ENCODE measurements at regions not wholly inside any gene's neighbourhood (a gene's known extent, or its start where the extent isn't known, plus 50 kb on each side); places are given as distances from the start of the nearest gene placed in this dataset.
A peak's percentile ranks its signal among the peaks of the same experiment; 100 is the strongest.
"Not testable (repeated sequence)": the region's sequence is repeated elsewhere in the genome, so short reads cannot be mapped to it uniquely, and the experiment has no call there.

DNA sequence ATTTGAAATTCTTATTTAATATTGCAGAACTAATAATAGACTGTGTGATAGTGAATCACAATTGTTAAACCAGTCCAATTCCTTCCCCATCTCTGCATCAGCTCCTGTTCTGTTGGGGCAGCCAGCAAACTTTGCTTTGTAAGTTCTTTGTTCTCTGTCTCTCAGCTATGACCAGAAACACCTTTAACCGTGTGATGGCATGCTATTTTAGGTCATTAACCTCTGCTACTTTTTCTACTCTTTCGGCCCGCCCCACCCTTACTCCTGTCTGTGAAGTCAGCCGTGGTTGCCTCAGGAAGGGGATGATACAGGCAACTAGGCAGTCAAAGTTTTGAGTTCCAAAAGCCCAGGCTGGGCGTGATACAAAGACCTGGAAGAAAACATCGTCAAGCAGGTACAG lies 51.3 kb upstream of the EGFL6 start:
- no peak for DNase-seq

DNA sequence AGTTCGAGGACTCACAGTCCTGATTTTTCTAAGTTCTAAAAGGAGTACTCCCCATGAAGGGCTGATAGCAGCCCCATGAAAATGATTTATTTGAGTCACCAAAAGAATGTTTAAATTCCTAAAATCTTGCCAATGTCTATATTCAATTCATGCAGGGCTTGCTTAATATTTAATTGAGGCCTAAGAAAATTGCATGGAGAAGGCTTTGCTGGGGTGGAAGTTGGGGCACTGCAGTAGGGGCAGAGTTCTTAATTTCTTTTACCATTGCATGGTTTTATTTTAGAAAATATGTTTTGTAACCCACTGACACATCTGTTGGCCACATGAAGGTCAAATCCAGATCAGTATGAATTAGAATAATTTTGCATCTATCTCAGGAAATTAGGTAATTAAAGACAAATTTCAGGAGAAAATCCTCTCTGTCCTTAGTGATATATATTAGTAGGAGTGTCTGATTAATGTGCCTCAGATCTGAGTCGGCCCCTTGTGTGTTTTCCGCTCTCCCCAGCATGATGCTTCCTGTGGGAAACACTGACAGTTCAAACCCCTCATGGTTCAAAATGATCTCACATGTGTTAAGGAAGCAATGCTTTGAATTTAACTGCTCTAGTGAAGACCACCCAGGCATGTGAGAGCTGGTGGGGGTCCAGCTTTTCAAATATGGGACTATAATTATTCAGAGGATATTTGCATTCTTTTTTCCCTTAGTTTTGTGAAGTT lies 54.0 kb upstream of the EGFL6 start:
- DNase-seq: no peak

DNA sequence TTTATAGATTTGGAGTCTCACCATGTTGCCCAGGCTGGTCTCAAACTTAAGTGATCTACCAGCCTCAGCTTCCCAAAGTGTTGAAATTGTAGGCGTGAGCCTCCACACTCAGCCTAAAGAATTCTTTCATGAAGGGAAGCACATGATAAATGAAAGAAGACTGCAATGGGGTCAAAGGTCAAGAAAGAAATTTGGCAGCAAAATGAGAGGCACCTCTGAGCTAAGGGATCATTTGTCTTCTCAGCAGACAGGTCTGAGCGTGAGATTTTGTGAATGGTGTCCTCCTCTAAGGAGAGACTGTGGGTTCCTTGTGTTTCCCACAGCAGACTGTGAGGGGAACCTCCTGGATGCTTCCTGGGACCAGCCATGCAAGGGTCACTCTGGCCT lies 57.5 kb upstream of the EGFL6 start:
- no peak for DNase-seq

DNA sequence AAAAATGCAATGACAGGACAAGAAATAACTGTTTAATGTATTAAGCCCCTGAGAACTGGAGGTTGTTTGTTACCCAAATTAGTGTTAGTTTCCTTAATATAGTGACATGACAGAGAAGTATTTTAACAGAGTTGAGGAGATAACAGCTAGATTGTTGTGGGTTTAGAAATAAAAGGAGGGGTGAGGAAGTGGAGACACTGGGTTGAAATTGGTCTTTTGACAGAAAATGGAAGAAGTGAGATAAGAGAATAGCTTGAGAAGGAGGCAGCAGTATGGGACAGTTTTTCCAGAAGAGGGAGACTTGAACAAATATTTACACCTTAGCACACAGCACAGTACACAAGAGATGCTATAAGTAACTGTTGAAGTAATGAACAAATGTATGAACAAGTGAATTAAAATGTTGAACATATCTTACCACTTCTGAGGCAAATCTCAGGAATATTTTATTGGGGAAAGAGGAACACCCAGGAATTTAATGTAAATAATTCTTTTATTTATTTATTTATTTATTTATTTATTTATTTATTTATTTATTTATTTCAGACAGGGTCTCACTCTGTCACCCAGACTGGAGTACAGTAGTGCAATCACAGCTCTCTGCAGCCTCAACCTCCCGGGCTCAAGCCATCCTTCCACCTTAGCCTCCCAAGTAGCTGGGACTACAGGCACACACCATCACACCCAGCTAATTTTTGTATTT lies 58.0 kb upstream of the EGFL6 start:
- DNase-seq: no peak

DNA sequence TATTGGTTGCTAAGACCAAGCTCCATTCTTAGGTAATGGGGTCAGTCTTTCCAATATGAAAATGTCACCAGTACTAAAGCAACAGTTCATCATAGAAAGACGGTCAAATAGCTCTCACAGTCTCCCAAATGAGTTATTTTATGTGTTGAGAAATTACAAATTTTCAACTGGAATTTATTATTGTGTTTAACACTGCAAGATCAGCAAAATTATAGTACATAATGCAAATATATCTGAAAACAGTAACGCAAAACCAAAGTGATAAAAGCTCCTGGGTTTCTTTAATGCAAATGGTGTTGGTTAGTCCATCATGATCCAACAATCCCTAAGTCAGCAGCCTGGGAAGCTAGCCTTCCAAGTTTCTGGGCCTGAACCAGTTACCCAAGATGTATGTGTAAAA lies 61.5 kb upstream of the EGFL6 start:
- no peak for DNase-seq

DNA sequence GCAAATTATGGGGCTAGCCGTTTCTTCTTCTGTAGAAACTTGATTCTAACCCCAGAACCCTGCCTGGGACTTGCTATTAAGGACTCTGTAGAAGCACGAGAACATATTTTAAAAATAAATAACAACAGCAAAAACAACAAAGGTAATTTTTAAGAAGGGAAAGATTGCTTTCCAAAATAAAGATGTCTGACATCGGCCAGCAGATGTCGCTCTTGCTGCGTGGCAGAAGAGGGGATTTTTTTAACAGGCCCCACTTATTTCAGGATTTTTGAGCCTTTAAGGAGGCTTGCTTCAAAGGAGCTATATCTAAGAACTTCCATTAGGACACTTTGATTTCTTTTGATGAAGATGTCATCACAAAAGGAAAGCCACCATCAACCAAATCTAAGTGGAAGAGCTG lies 62.8 kb upstream of the EGFL6 start:
- DNase-seq: peak; percentile 0

DNA sequence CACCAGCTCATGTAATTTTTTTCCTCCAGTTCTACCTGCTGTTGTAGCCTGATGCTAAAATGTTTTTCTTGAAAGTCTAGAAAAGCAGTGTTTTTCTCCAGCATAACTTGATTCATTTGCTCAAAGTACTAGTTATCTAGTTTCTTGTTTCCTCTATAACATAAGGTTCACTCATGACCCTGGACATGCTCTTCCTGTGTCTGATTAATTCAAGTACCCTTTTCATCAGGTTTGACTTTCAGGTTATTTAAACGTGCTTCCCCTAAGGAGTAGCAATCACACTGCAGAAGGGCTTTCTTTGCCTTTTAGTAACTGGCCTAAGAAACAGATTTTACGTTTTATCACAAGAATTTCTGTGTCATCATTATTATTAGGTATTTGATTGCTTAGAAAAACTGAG lies 66.8 kb upstream of the EGFL6 start:
- no peak for DNase-seq

DNA sequence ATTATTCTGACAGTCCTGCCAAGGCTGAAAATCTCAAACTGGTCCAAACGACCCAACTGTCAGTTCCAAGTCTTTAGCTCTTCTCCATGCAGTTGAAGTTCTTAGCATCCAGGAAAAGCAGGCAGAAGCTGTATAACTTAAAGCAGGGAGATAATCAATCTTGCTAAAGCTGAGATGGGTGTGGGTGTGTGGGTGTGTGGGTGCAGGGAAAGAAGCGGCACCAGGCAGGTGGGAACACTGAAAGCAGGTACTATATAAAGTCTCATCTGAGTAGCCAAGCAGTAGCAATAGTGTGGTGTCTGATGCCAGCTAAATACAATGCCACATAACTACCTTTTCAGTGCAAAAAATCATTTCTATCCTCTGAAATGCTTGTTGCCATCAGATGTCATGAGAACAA lies 69.7 kb upstream of the EGFL6 start:
- no peak for DNase-seq

DNA sequence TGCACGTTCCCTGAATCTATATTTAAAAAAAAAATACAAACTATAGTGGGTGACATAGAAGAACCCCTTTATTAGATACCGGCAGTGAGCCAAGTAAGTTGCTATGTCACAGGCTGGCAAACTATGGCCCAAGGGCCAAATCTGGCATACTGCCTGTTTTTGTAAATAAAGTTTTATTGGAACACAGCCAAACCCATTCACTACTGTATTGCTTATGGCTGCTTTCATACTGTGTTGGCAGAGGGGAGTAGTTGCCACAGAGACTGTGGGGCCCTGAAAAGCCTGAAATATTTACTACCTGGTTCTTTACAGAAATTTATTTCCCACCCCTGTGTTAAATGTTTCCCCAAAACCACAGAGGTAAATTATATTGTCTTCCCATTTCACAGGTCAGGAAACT lies 71.2 kb upstream of the EGFL6 start:
- no peak for DNase-seq

DNA sequence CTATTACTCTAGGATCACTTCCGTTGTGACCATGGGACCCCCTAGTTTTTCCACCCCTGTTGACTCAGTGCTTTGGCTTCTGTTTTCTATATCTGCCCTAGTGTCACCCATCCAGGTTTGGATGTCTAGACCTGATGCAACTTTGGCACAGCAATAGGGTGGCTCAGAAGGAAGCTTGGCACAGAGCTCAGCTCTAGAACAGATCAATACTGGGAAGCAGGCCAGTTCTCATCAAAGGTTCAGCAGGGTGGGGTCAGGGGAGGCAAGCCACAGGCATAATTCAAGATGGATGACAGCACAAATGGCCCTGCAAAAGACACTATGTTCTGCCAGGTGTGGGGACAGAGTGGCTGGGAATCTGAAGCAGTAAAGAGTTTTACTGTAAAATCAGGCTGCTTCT lies 74.2 kb upstream of the EGFL6 start:
- DNase-seq: no peak

DNA sequence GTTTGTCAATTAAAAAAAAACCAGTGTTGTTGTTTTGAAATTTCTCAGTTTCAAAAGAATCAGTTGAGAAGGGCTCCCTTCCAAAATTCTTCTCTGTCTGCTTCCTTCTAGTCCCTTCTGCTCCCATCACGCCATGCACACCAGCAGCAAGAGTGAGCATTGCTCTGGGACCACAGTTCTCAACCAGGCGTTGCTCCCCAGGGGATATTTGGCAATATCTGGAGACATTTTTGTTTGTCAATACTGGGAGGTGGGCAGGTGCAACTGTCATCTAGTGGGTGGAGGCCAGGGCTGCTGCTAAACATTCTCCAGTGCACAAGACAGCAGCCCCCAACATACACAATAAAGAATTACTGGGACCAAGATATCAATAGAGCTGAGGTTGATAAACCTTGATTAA lies 74.8 kb upstream of the EGFL6 start:
- no peak for DNase-seq

DNA sequence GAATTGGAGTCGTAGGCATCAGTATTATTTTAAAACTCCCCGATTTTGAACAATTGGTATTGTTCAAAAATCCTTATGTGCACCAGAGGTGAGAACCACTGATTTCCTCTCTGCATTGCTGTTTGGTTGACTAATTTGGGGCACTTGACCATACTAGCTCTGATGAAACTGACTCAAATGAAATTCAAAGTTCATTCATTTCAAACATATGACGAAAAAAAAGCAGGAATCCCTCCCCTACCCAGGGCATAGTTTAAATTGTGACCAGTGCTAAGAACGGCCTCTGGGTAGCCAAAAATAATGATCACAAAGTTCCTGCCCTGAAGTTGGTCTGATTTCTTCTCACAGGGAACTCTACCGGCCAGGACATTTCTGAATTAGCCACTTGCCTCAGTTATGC lies 75.7 kb upstream of the EGFL6 start:
- no peak for DNase-seq

DNA sequence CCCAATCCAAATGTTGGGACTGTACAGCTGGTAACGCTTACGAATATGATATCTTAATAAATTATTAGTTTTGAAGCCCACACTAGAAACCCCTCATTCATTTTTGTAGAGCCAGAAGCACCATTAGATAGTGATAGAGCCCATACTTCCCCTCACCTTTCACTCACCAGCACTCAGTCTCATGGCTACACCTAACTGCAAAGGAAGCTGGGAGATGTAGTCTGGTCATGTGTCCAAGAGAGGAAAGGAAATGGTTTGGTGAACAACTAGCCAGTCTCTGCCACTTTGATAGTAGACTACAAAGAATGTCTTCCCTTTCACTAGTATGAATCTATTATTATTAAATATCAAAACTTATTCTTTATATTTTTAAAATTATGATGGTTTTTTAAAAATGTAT lies 77.1 kb upstream of the EGFL6 start:
- DNase-seq: no peak

DNA sequence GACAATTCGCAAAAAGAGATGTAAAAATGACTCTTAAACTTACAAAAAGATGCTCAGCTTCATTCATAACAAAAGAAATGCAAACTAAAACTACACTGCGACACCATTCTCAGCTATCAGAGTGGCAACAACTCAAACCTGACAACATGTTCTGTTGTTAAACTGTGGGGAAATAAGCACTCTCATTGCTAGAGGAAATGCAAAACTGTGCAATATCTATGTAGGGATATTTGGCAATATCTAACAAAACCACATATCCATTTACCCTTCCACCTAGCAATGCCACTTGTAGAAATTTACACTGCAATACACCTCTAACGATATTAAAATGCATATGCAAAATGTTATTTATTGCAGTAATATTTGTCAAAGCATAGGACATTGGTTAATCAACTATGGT lies 78.3 kb upstream of the EGFL6 start:
- no peak for DNase-seq

DNA sequence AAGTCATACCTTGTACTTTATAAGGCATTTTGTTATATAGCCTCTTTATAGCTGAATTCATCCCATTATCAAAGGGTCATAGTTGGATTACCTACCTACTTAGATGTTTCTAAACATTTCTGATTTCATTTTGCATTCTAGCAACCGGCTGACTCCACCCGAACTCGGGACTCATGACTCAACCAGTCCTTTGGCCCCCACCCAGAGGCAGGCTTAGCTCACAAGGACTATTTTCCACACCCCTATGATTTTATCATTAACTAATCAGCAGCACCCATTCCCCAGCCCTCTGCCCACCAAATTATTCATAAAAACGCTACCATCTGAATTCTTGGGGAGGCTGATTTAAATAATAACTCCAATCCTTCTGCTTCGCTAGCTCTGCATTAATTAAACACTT lies 79.9 kb upstream of the EGFL6 start:
- no peak for DNase-seq

DNA sequence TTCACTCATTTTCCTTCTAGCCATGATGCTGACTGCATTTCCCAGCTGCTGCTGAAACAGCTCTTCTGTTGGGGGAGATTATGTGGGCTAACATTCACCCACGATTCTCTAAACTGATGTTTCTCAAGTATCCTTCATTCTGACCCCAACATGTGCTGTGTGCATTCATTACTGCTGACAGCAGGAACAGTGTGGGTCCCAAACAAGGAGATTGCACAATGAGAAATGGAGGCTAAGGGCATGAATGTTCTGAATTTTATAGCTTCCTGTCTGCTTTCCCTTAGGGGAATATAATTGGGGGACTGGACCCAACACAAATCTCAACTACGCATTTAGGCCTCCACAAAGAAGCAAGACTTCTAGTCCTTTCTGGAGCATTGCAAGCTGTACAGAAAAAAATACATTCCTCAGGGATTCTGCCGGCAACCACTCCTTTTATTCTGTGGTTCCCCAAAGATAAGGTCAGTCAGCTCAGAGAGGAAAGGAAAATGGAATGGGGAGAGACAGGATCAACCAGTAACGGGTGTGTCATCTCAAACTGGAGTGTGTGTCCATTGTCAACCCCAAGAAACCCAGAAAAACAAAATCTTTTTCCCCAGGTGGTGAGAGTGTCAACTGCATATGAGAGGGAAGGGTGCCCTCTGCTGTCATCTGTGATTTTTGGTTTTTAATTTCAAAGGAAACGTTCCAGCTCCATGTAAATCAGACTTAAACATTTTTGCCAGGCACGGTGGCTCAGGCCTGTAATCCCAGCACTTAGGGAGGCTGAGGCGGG lies 81.5 kb upstream of the EGFL6 start:
- DNase-seq: peak; percentile 38

DNA sequence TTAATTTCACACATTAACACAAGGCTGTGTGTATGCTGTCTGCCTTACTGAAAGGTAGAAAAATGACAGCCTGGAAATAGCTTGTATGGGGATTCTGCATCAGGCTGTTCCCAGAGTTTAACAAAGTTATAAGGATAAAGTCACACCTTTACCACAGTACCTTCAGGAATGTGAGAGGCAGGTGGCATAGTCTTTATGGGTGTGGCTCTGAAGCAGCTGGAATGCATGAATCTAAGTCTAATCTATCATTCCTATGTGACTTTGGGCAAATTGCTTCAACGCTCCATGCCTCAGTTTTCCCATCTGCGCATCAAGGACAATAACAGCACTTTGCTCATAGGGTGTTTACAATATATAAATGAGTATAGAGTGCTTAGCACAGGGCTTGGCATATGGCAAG lies 84.2 kb upstream of the EGFL6 start:
- no peak for DNase-seq

DNA sequence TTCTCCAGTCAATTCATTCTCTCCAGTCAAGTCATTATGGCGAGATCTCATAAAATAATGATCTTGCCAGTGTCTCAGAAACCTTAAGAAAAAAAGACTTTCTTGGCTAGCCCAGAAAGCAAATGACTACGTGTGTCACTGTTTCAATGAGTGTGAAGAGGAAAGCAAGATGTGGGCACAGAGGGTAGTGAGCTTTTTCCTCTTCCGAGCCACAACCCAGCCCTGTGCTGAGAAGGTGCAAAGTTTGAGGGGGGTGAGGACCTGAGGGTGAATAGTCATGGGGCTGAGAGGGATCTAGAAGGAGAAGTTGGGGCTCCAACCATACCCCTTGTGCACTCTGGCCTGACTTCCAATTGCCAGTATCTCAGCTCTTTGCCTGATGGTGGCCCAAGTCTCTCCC lies 85.6 kb upstream of the EGFL6 start:
- no peak for DNase-seq

DNA sequence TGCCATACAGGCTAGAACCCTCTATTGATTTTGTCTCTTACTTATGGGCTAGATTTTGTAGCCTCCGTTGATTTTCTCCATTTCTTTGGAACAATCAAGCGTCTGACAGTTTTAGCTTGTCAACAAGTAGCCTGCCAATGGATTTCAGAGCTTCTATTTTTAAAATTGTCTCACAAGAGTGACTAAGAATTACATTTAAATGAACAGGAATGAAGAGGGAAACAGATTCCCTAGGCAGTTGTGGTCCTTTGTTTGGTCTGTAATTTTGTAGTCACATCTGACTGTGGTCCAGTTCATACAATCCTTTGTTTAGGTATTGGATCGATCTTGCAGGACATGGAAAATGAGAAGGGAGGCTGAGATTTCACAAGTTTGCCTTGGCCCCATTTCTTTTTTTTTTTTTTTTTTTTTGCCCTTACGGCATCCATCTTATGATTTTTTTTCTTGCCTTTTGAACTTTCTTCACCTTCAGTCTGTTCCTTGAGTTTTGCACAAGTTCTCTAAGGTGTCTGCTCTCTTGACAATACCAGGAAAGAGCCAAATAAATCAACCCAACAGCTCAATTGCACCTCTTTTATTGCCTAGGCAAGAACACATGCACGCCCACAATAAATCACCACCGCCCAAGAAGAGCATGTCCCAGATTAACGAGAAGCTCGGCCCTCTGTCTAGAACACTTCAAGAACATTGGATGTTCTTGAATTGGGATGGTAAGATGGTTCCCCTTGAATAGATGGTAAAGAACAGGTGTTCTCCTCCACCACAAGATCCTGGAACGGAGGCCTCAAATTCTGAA lies 86.5 kb upstream of the EGFL6 start:
- DNase-seq: no peak

DNA sequence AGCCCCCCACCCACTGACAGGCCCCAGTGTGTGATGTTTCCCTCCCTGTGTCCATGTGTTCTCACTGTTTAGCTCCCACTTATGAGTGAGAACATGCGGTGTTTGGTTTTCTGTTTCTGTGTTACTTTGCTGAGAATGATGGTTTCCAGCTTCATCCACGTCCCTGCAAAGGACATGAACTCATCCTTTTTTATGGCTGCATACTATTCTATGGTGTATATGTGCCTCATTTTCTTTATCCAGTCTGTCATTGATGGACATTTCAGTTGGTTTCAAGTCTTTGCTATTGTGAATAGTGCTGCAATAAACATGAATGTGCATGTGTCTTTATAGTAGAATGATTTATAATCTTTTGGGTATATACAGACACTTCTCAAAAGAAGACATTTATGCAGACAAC lies 88.6 kb upstream of the EGFL6 start:
- not testable (repeated sequence) for DNase-seq

DNA sequence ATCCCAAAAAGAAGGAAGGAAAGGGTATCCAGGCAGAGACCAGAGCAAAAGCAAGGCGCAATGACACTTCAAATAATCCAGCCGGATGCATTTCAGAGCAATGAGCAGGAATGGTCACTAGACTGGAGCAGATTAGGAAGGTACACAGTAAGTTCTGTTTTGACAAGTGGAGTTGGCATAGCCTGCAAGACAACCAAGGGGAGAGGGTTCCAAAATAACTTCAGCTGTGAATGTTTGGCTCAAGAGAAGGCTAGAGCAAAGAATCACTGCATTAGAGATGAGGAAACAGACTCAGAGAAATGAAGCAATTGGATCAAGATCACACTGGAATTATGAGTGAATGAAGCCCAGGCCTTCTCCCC lies 90.0 kb upstream of the EGFL6 start:
- no peak for DNase-seq

DNA sequence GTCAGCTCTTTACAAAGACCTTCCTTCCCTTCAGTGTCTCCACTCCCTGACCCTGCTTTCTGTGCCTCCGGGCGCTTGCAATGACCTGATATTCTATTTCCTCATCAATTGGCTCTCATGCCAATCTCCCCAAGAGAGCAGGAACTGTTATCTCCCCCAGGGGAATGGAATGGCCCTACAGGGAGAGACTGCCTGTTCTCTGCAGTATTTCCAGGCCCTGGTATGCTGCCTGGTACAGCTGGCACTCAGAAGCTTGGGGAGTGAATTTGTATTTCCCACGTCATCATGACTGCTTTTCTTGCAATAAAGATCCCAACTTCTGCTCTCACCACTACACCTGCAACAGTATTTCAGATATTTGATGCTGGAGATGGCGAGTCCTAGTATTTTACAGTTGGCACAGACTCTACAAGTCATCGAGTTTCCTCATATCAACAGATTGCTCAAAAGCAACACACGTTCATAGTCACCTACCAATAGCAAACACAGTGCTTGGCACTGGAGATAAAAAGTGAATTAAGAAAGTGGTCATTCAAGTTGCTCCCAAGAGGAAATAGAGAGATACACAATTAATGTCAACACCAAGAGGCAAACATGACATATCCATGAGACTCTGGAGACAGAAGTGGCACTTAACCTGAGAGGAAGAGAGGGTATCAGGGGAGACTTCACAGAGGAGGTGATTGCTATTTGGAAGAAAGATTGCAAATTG lies 90.5 kb upstream of the EGFL6 start:
- DNase-seq: no peak

DNA sequence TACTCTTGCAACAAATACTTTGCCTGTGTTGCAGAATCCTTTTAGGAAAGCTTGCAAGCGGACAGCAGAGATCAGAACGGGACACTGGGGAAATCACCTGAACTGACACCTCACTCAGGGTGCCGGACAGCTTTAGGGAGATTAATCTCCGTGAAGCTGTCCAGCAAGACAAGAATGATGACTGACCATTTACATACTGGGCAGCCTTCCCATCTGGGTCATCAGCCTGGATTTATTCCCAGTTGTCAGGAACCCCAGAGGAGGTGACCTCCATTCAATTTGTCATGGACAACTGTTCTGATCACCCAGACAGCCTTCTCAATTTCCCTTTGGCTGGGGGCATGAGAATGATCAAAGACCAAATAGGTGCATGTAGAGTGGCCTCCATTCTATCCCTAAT lies 93.0 kb upstream of the EGFL6 start:
- no peak for DNase-seq

Measured in NCI-H1694 (cell line).